ENCODE measurements at regions not wholly inside any gene's neighbourhood (a gene's known extent, or its start where the extent isn't known, plus 50 kb on each side); places are given as distances from the start of the nearest gene placed in this dataset.

GRCh38 chr4:13905543-13905942 lies 278.0 kb upstream of the BOD1L1 start:
- Histone ChIP-seq H3K27me3 (no peaks in the 10 kb centered on the region), H3K4me1 (no peaks in the 10 kb centered on the region), H3K4me3 (no peak overlapping the region), H3K27ac (no peak overlapping the region), H3K36me3 (no peaks in the 10 kb centered on the region), H3K9me3 (no peaks in the 10 kb centered on the region)
- TF ChIP-seq CTCF (IDR thresholded peaks at IDR 0.05) (no peak), POLR2A (IDR thresholded peaks at IDR 0.05) (no peak)
- 89% methylated on average over 5 of the region's 5 CpGs for WGBS (ENCODE audit: insufficient coverage, low coverage, low lambda C conversion rate, missing lambda C conversion rate)
- DNase-seq (no peak), ATAC-seq (no peak)
- intact Hi-C loops (cut with DNase I), result no loop called here

DNA sequence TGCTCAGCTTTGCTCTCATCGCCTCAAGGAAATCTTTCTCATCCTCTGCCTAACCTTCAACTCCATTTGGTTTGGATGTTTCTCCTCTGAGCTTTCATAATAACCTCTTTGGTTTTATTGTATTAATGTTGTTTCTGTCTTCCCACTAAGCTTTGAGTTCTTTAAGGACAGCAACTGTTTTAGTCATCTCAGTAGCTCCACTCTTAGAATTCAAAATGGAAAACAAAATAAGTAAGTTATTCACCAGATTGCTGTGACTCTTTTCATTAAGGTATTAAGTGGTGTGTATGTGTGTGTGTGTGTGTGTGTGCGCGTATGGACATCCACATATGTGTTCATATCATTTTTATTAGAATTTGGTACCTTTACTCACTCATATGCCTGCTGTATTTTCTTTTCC lies 279.2 kb upstream of the BOD1L1 start:
- Histone ChIP-seq H3K4me3 (no peak overlapping the region), H3K4me1 (no peaks in the 10 kb centered on the region), H3K9me3 (no peaks in the 10 kb centered on the region), H3K27me3 (no peaks in the 10 kb centered on the region), H3K27ac (no peak overlapping the region), H3K36me3 (no peaks in the 10 kb centered on the region)
- TF ChIP-seq CTCF (IDR thresholded peaks at IDR 0.05) (no peak), POLR2A (IDR thresholded peaks at IDR 0.05) (no peak)
- WGBS (ENCODE audit: insufficient coverage, low coverage, low lambda C conversion rate, missing lambda C conversion rate), result 96% methylated on average over 3 of the region's 3 CpGs
- ATAC-seq (no peak), DNase-seq (no peak)
- intact Hi-C loops (cut with DNase I), result no loop called here

DNA sequence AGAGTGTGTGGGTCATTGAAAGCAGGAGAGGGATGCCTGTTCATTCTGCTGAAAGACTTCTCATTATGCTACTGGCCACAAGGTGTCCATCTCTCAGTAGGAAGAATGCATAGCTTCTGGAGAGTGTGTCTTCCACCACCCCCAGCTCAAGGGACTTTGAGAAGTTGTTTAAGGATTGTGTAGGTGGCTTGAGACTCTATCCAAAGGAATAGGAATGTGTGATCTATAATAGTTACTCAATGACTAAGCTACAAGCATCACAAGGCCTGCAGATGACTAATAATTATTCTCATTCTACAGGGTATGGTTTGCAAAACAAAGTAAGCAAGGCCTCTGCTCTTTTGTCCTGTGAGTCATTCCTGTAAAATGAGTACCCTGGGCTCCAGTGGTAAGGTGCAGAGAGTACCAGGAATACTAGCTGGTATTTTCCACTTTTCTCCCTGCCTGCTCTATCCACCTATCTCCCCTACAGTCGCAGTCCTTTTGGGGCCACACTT lies 279.8 kb upstream of the BOD1L1 start:
- no peak overlapping the region for H3K4me3 ChIP-seq
- no peak overlapping the region for H3K27ac ChIP-seq
- no peaks in the 10 kb centered on the region for H3K9me3 ChIP-seq
- no peaks in the 10 kb centered on the region for H3K36me3 ChIP-seq
- intact Hi-C loops (cut with DNase I), result no loop called here
- no peaks in the 10 kb centered on the region for H3K4me1 ChIP-seq
- no CpG with 5 or more reads among the region's 1 CpG for WGBS (ENCODE audit: insufficient coverage, low coverage, low lambda C conversion rate, missing lambda C conversion rate)
- no peak for TF ChIP-seq POLR2A (IDR thresholded peaks at IDR 0.05)
- no peak for TF ChIP-seq CTCF (IDR thresholded peaks at IDR 0.05)
- no peak for DNase-seq
- no peaks in the 10 kb centered on the region for H3K27me3 ChIP-seq
- ATAC-seq, result peak in 2 of 4 donors; percentile 46 to 99

- no peaks in the 10 kb centered on the region for H3K4me1 ChIP-seq
- intact Hi-C loops (cut with DNase I), result no loop called here
- H3K27ac ChIP-seq, result no peak overlapping the region
- 78% methylated on average over 2 of the region's 2 CpGs for WGBS (ENCODE audit: insufficient coverage, low coverage, low lambda C conversion rate, missing lambda C conversion rate)
- no peaks in the 10 kb centered on the region for H3K36me3 ChIP-seq
- no peak for TF ChIP-seq CTCF (IDR thresholded peaks at IDR 0.05)
- TF ChIP-seq POLR2A (IDR thresholded peaks at IDR 0.05), result no peak
- H3K4me3 ChIP-seq, result no peak overlapping the region
- ATAC-seq (no peak), DNase-seq (no peak)
- H3K27me3 ChIP-seq, result no peaks in the 10 kb centered on the region
- H3K9me3 ChIP-seq, result no peaks in the 10 kb centered on the region
Observed at GRCh38 chr4:13908455-13908854, 280.9 kb upstream of the BOD1L1 start.

GRCh38 chr4:13910556-13910955 lies 283.0 kb upstream of the BOD1L1 start:
- TF ChIP-seq POLR2A (IDR thresholded peaks at IDR 0.05), result no peak
- TF ChIP-seq CTCF (IDR thresholded peaks at IDR 0.05), result no peak
- no peaks in the 10 kb centered on the region for H3K27me3 ChIP-seq
- no peak overlapping the region for H3K4me3 ChIP-seq
- ATAC-seq, result no peak
- no peaks in the 10 kb centered on the region for H3K36me3 ChIP-seq
- H3K9me3 ChIP-seq, result no peaks in the 10 kb centered on the region
- H3K27ac ChIP-seq, result no peak overlapping the region
- no peaks in the 10 kb centered on the region for H3K4me1 ChIP-seq
- intact Hi-C loops (cut with DNase I), result no loop called here
- no peak for DNase-seq
